Activated CD4-positive, alpha-beta T cell treated with anti-CD3 and anti-CD28 coated beads, Interleukin-2, amount 50 U/mL, for 16 hours (primary cell): ENCODE measurements at regions not wholly inside any gene's neighbourhood (a gene's known extent, or its start where the extent isn't known, plus 50 kb on each side); places are given as distances from the start of the nearest gene placed in this dataset.
"Not testable (repeated sequence)": the region's sequence is repeated elsewhere in the genome, so short reads cannot be mapped to it uniquely, and the experiment has no call there.

Experiments
- DNase-seq: peaks from one replicate; pipeline ENCODE4 v3.0.0-alpha.2; 2020

GRCh38 chr17:62149961-62150360 lies 84.9 kb upstream of the MED13 start:
- DNase-seq = no peak

GRCh38 chr17:62147284-62147683 lies 82.2 kb upstream of the MED13 start:
- no peak for DNase-seq

- no peak for DNase-seq
Measured at GRCh38 chr17:62140836-62141235, 75.8 kb upstream of the MED13 start.

GRCh38 chr17:62140376-62140775 lies 75.3 kb upstream of the MED13 start:
- DNase-seq = no peak

- not testable (repeated sequence) for DNase-seq
Measured at GRCh38 chr17:62139690-62140354, 74.7 kb upstream of the MED13 start.

- DNase-seq = no peak
Measured at GRCh38 chr17:62139141-62139540, 74.1 kb upstream of the MED13 start.

- peak; percentile 10 for DNase-seq
Measured at GRCh38 chr17:62138676-62139121, 73.6 kb upstream of the MED13 start.

GRCh38 chr17:62137734-62138624 lies 72.9 kb upstream of the MED13 start:
- DNase-seq = not testable (repeated sequence)

GRCh38 chr17:62137013-62137733 lies 72.1 kb upstream of the MED13 start:
- DNase-seq = not testable (repeated sequence)

- DNase-seq = no peak
Measured at GRCh38 chr17:62135742-62136141, 70.7 kb upstream of the MED13 start.

- DNase-seq = not testable (repeated sequence)
Measured at GRCh38 chr17:62135096-62135495, 70.0 kb upstream of the MED13 start.

- no peak for DNase-seq
Measured at GRCh38 chr17:62134397-62134796, 69.3 kb upstream of the MED13 start.

GRCh38 chr17:62131271-62131670 lies 66.2 kb upstream of the MED13 start:
- DNase-seq = not testable (repeated sequence)

GRCh38 chr17:62130739-62131138 lies 65.7 kb upstream of the MED13 start:
- DNase-seq = no peak

GRCh38 chr17:62126292-62126691 lies 61.2 kb upstream of the MED13 start:
- DNase-seq = no peak

GRCh38 chr17:62125307-62125706 lies 60.2 kb upstream of the MED13 start:
- no peak for DNase-seq

- no peak for DNase-seq
Measured at GRCh38 chr17:62121025-62121730, 56.1 kb upstream of the MED13 start.

GRCh38 chr17:62119373-62119772 lies 54.3 kb upstream of the MED13 start:
- DNase-seq = peak; percentile 79
